H9 (cell line): ENCODE measurements at regions not wholly inside any gene's neighbourhood (a gene's known extent, or its start where the extent isn't known, plus 50 kb on each side); places are given as distances from the start of the nearest gene placed in this dataset.

Experiments
- DNase-seq: peaks from one replicate; pipeline ENCODE4 v3.0.0-alpha.2; 2017
- H2AFZ ChIP-seq: one replicate; pipeline ENCODE4 v1.6.1; 2013; ENCODE audit warnings: mild to moderate bottlenecking, low read length, control low read depth, moderate library complexity
- H2AK5ac ChIP-seq: 2 replicates; pipeline ENCODE4 v1.6.1; 2013; ENCODE audit warnings: low read length, control low read depth, mixed read lengths; ENCODE audit not compliant: insufficient read length
- H2BK120ac ChIP-seq: one replicate; pipeline ENCODE4 v1.6.1; 2013; ENCODE audit warnings: low read depth, mild to moderate bottlenecking, low read length, control low read depth, inconsistent platforms; ENCODE audit not compliant: poor library complexity, severe bottlenecking
- H2BK12ac ChIP-seq: 2 replicates; pipeline ENCODE4 v1.6.1; 2013; ENCODE audit warnings: low read length, control low read depth, mixed read lengths, low read depth; ENCODE audit not compliant: insufficient read length
- H2BK15ac ChIP-seq: 2 replicates; pipeline ENCODE4 v1.6.1; 2013; ENCODE audit warnings: low read depth, low read length, control low read depth
- H2BK20ac ChIP-seq: one replicate; pipeline ENCODE4 v1.6.1; 2013; ENCODE audit warnings: low read depth, mild to moderate bottlenecking, low read length, control low read depth, inconsistent platforms; ENCODE audit not compliant: poor library complexity, severe bottlenecking
- H2BK5ac ChIP-seq: 2 replicates; pipeline ENCODE4 v1.6.1; 2013; ENCODE audit warnings: low read length, control low read depth, mixed read lengths; ENCODE audit not compliant: insufficient read length
- H3K14ac ChIP-seq: 2 replicates; pipeline ENCODE4 v1.6.1; 2013; ENCODE audit warnings: low read length, control low read depth; ENCODE audit not compliant: insufficient read depth
- H3K18ac ChIP-seq: 2 replicates; pipeline ENCODE4 v1.6.1; 2013; ENCODE audit warnings: low read depth, mild to moderate bottlenecking, mixed read lengths, low read length, control low read depth; ENCODE audit not compliant: insufficient read length
- H3K23ac ChIP-seq: 2 replicates; pipeline ENCODE4 v1.6.1; 2013; ENCODE audit warnings: low read length, control low read depth, mixed read lengths, low read depth; ENCODE audit not compliant: insufficient read length
- H3K23me2 ChIP-seq: 2 replicates; pipeline ENCODE4 v1.6.1; 2013; ENCODE audit warnings: low read depth, mild to moderate bottlenecking, mixed read lengths, low read length, control low read depth; ENCODE audit not compliant: insufficient read length, poor library complexity, severe bottlenecking
- H3K27ac ChIP-seq: 2 replicates; pipeline ENCODE4 v1.5.1; 2013; ENCODE audit warnings: low read length, control low read depth, mixed read lengths, low read depth; ENCODE audit not compliant: insufficient read length
- H3K27me3 ChIP-seq: 2 replicates; pipeline ENCODE4 v1.6.1; 2013; ENCODE audit warnings: low read length, control low read depth, inconsistent platforms; ENCODE audit not compliant: insufficient read depth
- H3K4ac ChIP-seq: 2 replicates; pipeline ENCODE4 v1.6.1; 2013; ENCODE audit warnings: low read depth, mild to moderate bottlenecking, control low read depth, inconsistent platforms, low read length, moderate library complexity
- H3K4me1 ChIP-seq: 2 replicates; pipeline ENCODE4 v1.6.1; 2013; ENCODE audit warnings: low read length, control low read depth, inconsistent platforms; ENCODE audit not compliant: insufficient read depth
- H3K4me2 ChIP-seq: 2 replicates; pipeline ENCODE4 v1.6.1; 2013; ENCODE audit warnings: low read length, control low read depth, mixed read lengths; ENCODE audit not compliant: insufficient read length, insufficient read depth
- H3K56ac ChIP-seq: 2 replicates; pipeline ENCODE4 v1.6.1; 2013; ENCODE audit warnings: low read depth, mild to moderate bottlenecking, mixed read lengths, low read length, control low read depth; ENCODE audit not compliant: insufficient read length
- H3K79me1 ChIP-seq: 2 replicates; pipeline ENCODE4 v1.6.1; 2013; ENCODE audit warnings: low read depth, mild to moderate bottlenecking, moderate library complexity, low read length, control low read depth, inconsistent platforms; ENCODE audit not compliant: insufficient read depth, poor library complexity, severe bottlenecking
- H3K79me2 ChIP-seq: 2 replicates; pipeline ENCODE4 v1.6.1; 2013; ENCODE audit warnings: low read length, control low read depth, inconsistent platforms; ENCODE audit not compliant: insufficient read depth
- H3K9ac ChIP-seq: 2 replicates; pipeline ENCODE4 v1.6.1; 2013; ENCODE audit warnings: low read length, control low read depth, mixed read lengths; ENCODE audit not compliant: insufficient read length; ENCODE audit errors: extremely low read depth
- H3K9me3 ChIP-seq: one replicate; pipeline ENCODE4 v1.6.1; 2013; ENCODE audit warnings: low read depth, low read length, inconsistent platforms; ENCODE audit not compliant: control insufficient read depth
- H3T11ph ChIP-seq: one replicate; pipeline ENCODE4 v1.6.1; 2013; ENCODE audit warnings: mild to moderate bottlenecking, low read length, control low read depth, inconsistent platforms
- H4K20me1 ChIP-seq: one replicate; pipeline ENCODE4 v1.6.1; 2013; ENCODE audit not compliant: control insufficient read depth, insufficient read length, insufficient read depth
- H4K5ac ChIP-seq: 2 replicates; pipeline ENCODE4 v1.6.1; 2013; ENCODE audit warnings: low read depth, mild to moderate bottlenecking, mixed read lengths, low read length, control low read depth; ENCODE audit not compliant: insufficient read length
- H4K8ac ChIP-seq: replicated peaks from 2 replicates; pipeline ENCODE4 v1.6.1; 2013; ENCODE audit warnings: low read length, control low read depth, mixed read lengths, low read depth; ENCODE audit not compliant: insufficient read length
- H4K91ac ChIP-seq: 2 replicates; pipeline ENCODE4 v1.6.1; 2013; ENCODE audit warnings: low read depth, mild to moderate bottlenecking, moderate library complexity, mixed read lengths, low read length, control low read depth; ENCODE audit not compliant: insufficient read length
- H3K27ac Mint-ChIP-seq, 3 experiments: 2 replicates in 2 of 3; 3 replicates in 1 of 3; pipeline ENCODE4 v1.8.0; 2020 to 2021; ENCODE audit warnings: mixed read lengths in 3 of 3, mild to moderate bottlenecking in 1 of 3, moderate library complexity in 1 of 3
- H3K27me3 Mint-ChIP-seq: 2 replicates; pipeline ENCODE4 v1.8.0; 2021; ENCODE audit warnings: low read depth, mild to moderate bottlenecking, moderate library complexity, mixed read lengths
- H3K36me3 Mint-ChIP-seq, 3 experiments: 2 replicates in 2 of 3; 3 replicates in 1 of 3; pipeline ENCODE4 v1.8.0; 2020 to 2021; ENCODE audit warnings: low read depth in 3 of 3, mixed read lengths in 3 of 3; ENCODE audit not compliant: insufficient read depth in 1 of 3
- H3K4me1 Mint-ChIP-seq, 2 experiments: 2 replicates each; pipeline ENCODE4 v1.8.0; 2020; ENCODE audit warnings: mixed read lengths in 2 of 2
- H3K4me3 Mint-ChIP-seq, 2 experiments: 2 replicates in 1 of 2; 3 replicates in 1 of 2; pipeline ENCODE4 v1.8.0; 2020 to 2021; ENCODE audit warnings: mild to moderate bottlenecking in 2 of 2, mixed read lengths in 2 of 2, moderate library complexity in 1 of 2
- H3K9me3 Mint-ChIP-seq, 2 experiments: 2 replicates in 1 of 2; 3 replicates in 1 of 2; pipeline ENCODE4 v1.8.0; 2020; ENCODE audit warnings: mild to moderate bottlenecking in 2 of 2, mixed read lengths in 2 of 2, moderate library complexity in 1 of 2
- WGBS: extraction: QIAGEN DNeasy Blood & Tissue Kit; methylation state at CpG from one replicate; pipeline ENCODE4 v1.1.7; 2013; ENCODE audit warnings: missing lambda C conversion rate, low lambda C conversion rate, mixed read lengths; ENCODE audit not compliant: insufficient read length; ENCODE audit errors: extremely low coverage; 5-methylcytosine and 5-hydroxymethylcytosine counted together
- TF ChIP-seq, protein P1 (sequence below): fragments of 200-600 bp; sonication (generic); conservative IDR thresholded peaks from 3 replicates; pipeline ENCODE4 v1.8.0; 2021; ENCODE audit warnings: antibody characterized with exemption, mild to moderate bottlenecking

DNA sequence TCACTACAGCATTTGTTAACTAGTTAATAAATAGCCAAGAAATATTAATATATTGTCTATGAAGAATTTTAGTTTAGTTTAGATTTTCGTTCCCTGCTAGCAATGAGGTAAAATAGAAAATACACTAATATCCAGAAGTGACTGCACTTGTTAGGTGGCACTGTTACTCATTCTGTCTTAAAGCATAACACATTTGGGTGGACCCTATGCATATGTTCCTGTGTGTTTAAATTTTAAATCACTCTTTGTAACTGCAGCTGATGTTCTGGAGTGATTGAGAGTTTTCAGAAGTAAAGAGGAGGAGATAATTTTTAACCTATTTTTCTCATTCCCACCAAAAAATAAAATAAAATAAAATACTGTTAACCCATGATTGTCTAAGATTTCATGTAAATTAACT, 73.9 kb upstream of the SOX4 start:
- Histone ChIP-seq H3K79me1 (no peaks in the 10 kb centered on the region), H3K4ac (no peak overlapping the region), H2BK12ac (no peak overlapping the region), H3K56ac (no peak overlapping the region), H3K14ac (no peak overlapping the region), H2AFZ (no peak overlapping the region), H4K20me1 (no peaks in the 10 kb centered on the region), H3K79me2 (no peaks in the 10 kb centered on the region), H2BK15ac (no peak overlapping the region), H4K5ac (no peak overlapping the region), H2BK20ac (no peak overlapping the region), H2AK5ac (no peak overlapping the region), H4K91ac (no peak overlapping the region), H3K23ac (no peak overlapping the region), H3K9ac (no peak overlapping the region), H3K27me3 (no peaks in the 10 kb centered on the region), H3K23me2 (no peaks in the 10 kb centered on the region), H3K4me1 (no peaks in the 10 kb centered on the region; the same call in 1 of the 2 replicates), H3K27ac (no peak overlapping the region), H2BK5ac (no peak overlapping the region), H4K8ac (no peak overlapping the region), H3K9me3 (no peaks in the 10 kb centered on the region), H3T11ph (no peak overlapping the region), H3K4me2 (no peak overlapping the region), H2BK120ac (no peak overlapping the region), H3K18ac (no peak overlapping the region)
- Mint-ChIP-seq H3K27ac (no peak overlapping the region), H3K4me1 (peaks cover 19 to 23% of the 10 kb centered on the region in 2 experiments), H3K36me3 (no peaks in the 10 kb centered on the region), H3K27me3 (no peaks in the 10 kb centered on the region; the same call in none of the 2 replicates), H3K9me3 (no peaks in the 10 kb centered on the region), H3K4me3 (no peak overlapping the region)
- no CpG with 5 or more reads among the region's 1 CpG for WGBS
- TF ChIP-seq, protein P1, sequence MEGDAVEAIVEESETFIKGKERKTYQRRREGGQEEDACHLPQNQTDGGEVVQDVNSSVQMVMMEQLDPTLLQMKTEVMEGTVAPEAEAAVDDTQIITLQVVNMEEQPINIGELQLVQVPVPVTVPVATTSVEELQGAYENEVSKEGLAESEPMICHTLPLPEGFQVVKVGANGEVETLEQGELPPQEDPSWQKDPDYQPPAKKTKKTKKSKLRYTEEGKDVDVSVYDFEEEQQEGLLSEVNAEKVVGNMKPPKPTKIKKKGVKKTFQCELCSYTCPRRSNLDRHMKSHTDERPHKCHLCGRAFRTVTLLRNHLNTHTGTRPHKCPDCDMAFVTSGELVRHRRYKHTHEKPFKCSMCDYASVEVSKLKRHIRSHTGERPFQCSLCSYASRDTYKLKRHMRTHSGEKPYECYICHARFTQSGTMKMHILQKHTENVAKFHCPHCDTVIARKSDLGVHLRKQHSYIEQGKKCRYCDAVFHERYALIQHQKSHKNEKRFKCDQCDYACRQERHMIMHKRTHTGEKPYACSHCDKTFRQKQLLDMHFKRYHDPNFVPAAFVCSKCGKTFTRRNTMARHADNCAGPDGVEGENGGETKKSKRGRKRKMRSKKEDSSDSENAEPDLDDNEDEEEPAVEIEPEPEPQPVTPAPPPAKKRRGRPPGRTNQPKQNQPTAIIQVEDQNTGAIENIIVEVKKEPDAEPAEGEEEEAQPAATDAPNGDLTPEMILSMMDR: no peak
- DNase-seq: no peak
